GM19328 (cell line): ENCODE measurements at regions not wholly inside any gene's neighbourhood (a gene's known extent, or its start where the extent isn't known, plus 50 kb on each side); places are given as distances from the start of the nearest gene placed in this dataset.

Experiments used
- ATAC-seq: cut with Tn5 transposase; IDR thresholded peaks from one replicate; pipeline ENCODE4 v1.9.1; 2021; ENCODE audit warnings: mild to moderate bottlenecking, moderate library complexity; ENCODE audit not compliant: unreplicated experiment

DNA sequence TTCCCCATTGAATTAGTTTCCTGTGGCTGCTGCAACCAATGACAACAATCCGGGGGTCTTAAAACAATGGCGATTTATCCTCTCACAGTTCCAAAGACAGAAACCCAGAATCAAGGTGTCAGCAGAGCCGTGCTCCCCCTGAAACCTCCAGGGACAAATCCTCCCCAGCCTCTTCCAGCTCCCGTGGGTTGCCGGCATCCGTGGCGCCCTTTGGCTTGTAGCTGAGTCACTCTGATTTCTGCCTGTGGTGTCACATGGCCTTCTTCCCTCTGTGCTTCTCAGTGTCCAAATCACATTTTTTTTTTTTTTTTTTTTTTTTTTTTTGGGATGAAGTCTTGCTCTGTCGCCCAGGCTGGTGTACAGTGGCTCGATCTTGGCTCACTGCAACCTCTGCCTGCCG, 64.5 kb upstream of the STX18 start:
- no peak for ATAC-seq

DNA sequence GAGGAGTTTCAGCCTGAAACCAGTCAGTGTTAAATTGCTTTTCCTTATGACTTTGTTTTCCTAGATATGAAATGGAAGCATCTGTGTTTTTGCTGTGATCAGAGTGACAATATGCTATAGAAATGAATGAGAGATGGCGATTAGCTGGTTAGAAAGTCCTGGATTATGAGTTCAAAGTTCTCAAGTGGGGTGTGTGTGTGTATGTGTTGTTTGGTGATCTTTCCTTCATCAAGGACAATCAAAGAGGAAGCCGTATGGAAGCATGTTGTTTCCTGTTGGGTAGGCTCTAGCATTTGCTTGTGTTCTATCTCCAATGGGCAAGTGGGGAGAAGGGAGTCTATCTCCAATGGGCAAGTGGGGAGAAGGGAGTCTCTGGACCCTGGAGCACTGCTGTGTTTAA, 64.0 kb upstream of the STX18 start:
- no peak for ATAC-seq

GRCh38 chr4:4603592-4603991, 61.7 kb upstream of the STX18 start:
- ATAC-seq: no peak

- ATAC-seq: no peak
Measured at GRCh38 chr4:4603067-4603466, 61.2 kb upstream of the STX18 start.

GRCh38 chr4:4602468-4602867, 60.6 kb upstream of the STX18 start:
- ATAC-seq: no peak

DNA sequence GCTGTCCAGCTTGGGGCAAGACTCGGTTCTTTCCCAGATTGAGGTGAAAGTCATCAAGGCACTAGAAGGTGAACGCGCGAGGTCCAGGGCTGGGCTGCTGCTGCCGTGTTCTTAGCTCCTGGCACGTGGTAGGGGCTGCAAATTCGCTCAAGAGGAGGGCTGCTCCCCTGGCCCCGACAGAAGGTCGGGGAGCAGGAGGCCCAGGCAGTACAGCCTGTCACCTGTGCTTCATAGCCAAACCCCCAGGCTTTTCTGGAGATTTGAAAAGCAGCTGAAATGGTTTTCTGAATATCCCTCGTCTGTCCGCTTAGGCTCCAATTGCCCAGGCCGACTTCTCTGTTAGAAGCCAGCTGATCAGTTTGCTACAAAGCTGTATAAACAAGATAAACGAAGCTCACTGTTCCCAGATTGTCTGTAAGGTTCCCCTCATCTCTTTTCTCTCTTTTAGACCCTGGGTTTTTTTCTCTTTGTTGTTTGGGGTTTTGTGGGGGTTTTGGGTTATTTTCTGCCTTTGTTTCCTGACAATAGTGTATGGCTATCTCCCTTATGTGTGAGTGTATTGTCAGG, 60.0 kb upstream of the STX18 start:
- ATAC-seq: no peak

GRCh38 chr4:4599481-4600275, 57.8 kb upstream of the STX18 start:
- no peak for ATAC-seq

DNA sequence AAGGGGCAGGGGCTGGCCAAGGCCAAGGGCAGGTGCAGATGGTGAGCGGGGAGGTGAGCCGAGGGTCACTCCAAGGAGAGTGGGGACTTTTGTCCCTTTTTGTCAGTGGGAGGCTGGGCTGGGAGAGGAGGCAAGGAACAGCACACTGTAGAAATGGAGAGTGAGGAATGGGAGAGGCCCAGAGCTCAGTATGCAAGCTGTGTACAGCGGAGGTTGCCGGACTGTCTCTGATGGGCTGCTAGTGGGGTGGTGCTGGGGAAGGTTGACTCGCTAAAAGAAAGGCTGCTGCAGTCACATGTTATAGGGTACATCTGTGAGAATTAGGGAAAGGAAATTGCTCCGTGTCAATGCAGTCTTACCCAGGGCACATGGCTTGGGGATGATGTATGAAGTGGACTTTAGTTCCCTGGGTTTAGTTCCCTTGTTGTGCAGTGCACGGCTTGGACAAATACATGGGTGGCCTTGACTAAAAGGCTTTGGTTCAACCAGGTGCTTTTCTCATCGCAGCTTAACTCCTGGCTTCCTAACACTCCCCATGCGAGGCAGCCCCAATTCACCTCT, 57.1 kb upstream of the STX18 start:
- ATAC-seq: no peak

DNA sequence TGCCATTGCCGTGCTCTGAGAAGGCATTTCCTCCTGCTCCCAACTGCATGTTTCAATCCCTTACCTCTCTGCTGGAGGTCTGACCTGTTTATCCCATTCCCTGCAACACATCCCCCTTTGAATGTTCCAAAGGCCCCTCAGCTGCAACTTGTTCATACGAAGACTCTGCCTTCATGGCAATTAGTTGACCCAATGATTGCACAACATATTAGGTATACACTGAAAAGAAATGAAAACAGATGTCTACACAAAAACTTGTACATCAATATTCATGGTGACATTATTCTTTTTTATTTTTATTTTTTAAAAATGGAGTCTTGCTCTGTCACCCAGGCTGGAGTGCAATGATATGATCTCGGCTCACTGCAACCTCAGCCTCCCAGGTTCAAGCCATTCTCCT, 54.9 kb upstream of the STX18 start:
- ATAC-seq: no peak

- ATAC-seq: no peak
Measured at GRCh38 chr4:4595252-4595651, 53.4 kb upstream of the STX18 start.

DNA sequence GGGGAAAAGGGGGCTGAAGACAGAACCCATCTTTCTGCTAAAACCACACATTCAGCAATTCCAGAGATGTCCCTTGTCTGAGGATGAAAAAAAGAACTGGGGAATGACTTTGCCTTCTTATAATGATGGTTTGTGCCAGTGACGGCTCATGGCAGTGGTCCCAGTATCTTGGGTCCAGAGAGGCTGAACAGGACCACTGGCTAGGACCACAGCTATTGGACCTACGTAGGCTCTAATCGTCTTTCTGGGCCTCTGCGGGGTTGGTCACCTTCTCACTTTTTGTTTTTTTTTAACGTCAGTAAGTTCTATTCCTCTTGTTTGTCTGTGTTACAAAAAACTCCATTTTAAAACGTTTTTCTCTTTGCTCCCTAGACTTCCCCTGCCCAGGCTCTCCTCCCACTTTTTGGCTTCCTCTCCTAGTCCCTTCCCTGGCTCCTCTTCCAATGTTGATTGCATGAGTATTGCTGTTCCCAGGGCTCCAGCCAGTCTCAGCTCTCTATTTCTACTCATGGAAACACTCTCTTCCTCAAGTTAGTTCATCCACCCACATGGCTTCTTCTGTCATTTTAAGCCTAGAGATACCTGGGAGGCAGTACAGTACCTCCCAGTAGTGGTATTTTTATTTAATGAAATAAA, 52.6 kb upstream of the STX18 start:
- ATAC-seq: no peak

DNA sequence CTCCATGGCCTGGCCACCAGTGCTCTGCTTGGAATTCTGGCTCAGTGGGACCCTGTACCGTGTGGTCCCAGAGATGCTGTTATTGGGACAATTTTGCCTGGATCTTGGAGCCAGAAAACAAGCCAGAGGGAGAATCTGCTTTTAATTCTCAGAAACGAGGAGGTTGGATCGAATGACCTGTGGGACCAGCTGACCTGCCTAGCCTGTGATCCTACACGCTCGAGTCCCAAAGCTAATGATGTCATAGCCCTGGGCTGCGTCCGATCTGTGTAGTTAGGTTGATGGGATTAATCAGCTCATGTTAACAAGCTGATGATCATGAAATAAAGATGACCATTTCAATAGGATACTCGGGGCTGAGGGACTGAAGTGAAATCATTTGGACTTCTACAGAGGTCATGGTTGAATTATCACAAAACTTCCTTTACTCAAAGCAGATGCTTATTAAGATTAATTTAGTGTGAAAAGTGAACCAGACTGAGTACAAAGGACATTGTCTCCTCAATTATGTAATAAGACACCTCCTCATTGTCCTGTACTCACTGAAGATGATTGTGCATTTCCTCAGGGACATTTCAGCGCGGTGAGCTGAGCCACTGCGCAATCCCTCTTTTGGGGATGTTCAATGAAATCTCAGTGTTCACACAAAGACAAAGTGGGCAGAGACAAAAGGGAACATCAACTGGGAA, 51.9 kb upstream of the STX18 start:
- ATAC-seq: no peak

DNA sequence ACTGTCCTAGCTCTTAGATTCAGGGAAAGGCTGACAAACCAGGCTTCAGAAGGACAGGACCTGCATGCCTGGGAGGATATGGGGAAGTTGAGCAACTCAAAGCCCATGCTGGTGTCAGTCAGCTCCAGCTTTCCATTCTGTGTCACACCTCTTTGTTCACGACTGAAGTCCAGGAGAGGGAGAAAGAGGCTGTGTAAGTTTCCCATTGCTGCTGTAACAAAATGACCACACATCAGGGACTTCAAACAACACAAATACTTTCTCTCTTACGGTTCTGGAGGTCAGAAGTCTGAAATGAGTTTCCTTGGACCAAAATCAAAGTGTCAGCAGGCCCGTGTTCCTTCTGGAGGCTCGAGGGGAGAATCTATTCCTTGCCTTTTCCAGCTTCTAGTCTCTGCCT, 50.6 kb upstream of the STX18 start:
- no peak for ATAC-seq
